ENCODE measurements at regions not wholly inside any gene's neighbourhood (a gene's known extent, or its start where the extent isn't known, plus 50 kb on each side); places are given as distances from the start of the nearest gene placed in this dataset.

- TF ChIP-seq SIN3A (conservative IDR thresholded peaks at IDR 0.05 in 1 of 2, IDR thresholded peaks at IDR 0.05 in 1 of 2; ENCODE audit: low read depth in 1 of 2, low read length in 2 of 2): no peak
- TF ChIP-seq RAD21 (IDR thresholded peaks at IDR 0.05 in 1 of 2, conservative IDR thresholded peaks at IDR 0.05 in 1 of 2; ENCODE audit: low read depth in 2 of 2, low read length in 2 of 2): no peak
- no peak for TF ChIP-seq JUND (IDR thresholded peaks at IDR 0.05; ENCODE audit: low read length)
- TF ChIP-seq EGR1 (IDR thresholded peaks at IDR 0.05; ENCODE audit: borderline replicate concordance, low read depth, low read length): no peak
- no peak for TF ChIP-seq POLR2AphosphoS5 (IDR thresholded peaks at IDR 0.05; ENCODE audit: low read depth, low read length)
- no peak for TF ChIP-seq TAF1 (IDR thresholded peaks at IDR 0.05; ENCODE audit: low read depth, low read length)
- TF ChIP-seq GABPA (IDR thresholded peaks at IDR 0.05; ENCODE audit: borderline replicate concordance, insufficient read depth, low read length): no peak
- TF ChIP-seq EZH2 (IDR thresholded peaks at IDR 0.05; ENCODE audit: low read depth, low read length, severe bottlenecking): no peak
- TF ChIP-seq, protein P1, sequence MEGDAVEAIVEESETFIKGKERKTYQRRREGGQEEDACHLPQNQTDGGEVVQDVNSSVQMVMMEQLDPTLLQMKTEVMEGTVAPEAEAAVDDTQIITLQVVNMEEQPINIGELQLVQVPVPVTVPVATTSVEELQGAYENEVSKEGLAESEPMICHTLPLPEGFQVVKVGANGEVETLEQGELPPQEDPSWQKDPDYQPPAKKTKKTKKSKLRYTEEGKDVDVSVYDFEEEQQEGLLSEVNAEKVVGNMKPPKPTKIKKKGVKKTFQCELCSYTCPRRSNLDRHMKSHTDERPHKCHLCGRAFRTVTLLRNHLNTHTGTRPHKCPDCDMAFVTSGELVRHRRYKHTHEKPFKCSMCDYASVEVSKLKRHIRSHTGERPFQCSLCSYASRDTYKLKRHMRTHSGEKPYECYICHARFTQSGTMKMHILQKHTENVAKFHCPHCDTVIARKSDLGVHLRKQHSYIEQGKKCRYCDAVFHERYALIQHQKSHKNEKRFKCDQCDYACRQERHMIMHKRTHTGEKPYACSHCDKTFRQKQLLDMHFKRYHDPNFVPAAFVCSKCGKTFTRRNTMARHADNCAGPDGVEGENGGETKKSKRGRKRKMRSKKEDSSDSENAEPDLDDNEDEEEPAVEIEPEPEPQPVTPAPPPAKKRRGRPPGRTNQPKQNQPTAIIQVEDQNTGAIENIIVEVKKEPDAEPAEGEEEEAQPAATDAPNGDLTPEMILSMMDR (IDR thresholded peaks at IDR 0.05; ENCODE audit: control extremely low read depth in 1 of 3, insufficient read depth in 1 of 3, low read depth in 1 of 3, low read length in 3 of 3): no peak
- no peak for TF ChIP-seq KDM5A (IDR thresholded peaks at IDR 0.05; ENCODE audit: low read length)
Measured at GRCh38 chr7:136600475-136600874, 268.0 kb upstream of the CHRM2 start.
